GM12801 (cell line): ENCODE measurements at regions not wholly inside any gene's neighbourhood (a gene's known extent, or its start where the extent isn't known, plus 50 kb on each side); places are given as distances from the start of the nearest gene placed in this dataset.

Experiments
- CTCF ChIP-seq: IDR thresholded peaks from one replicate; pipeline ENCODE4 v1.5.1; 2011; ENCODE audit warnings: control low read depth; ENCODE audit not compliant: insufficient read length; ENCODE audit errors: extremely low read depth

GRCh38 chr5:68924481-68925145 is 169.2 kb upstream of the SLC30A5 start:
- no peak for TF ChIP-seq CTCF

- no peak for TF ChIP-seq CTCF
These were observed 165.1 kb upstream of the SLC30A5 start for GRCh38 chr5:68928617-68929302.

- no peak for TF ChIP-seq CTCF
These were observed 163.7 kb upstream of the SLC30A5 start for GRCh38 chr5:68930139-68930538.

GRCh38 chr5:68932830-68933434 is 160.9 kb upstream of the SLC30A5 start:
- no peak for TF ChIP-seq CTCF

GRCh38 chr5:68942169-68942568 is 151.6 kb upstream of the SLC30A5 start:
- TF ChIP-seq CTCF = no peak

GRCh38 chr5:68946728-68947127 is 147.1 kb upstream of the SLC30A5 start:
- TF ChIP-seq CTCF = no peak

GRCh38 chr5:68947986-68948385 is 145.8 kb upstream of the SLC30A5 start:
- TF ChIP-seq CTCF = no peak
